ENCODE measurements at regions not wholly inside any gene's neighbourhood (a gene's known extent, or its start where the extent isn't known, plus 50 kb on each side); places are given as distances from the start of the nearest gene placed in this dataset.
"Not testable (repeated sequence)": the region's sequence is repeated elsewhere in the genome, so short reads cannot be mapped to it uniquely, and the experiment has no call there.

- H3K27ac Mint-ChIP-seq; H3K4me1 Mint-ChIP-seq; H3K9me3 Mint-ChIP-seq; DNase-seq; H3K27me3 Mint-ChIP-seq; CTCF ChIA-PET; H3K4me3 Mint-ChIP-seq; POLR2A ChIA-PET; H3K36me3 Mint-ChIP-seq (ENCODE audit: low read depth): not testable (repeated sequence)
These were observed 237.7 kb downstream of the UBE2NL start for GRCh38 chrX:144121566-144121965.

DNA sequence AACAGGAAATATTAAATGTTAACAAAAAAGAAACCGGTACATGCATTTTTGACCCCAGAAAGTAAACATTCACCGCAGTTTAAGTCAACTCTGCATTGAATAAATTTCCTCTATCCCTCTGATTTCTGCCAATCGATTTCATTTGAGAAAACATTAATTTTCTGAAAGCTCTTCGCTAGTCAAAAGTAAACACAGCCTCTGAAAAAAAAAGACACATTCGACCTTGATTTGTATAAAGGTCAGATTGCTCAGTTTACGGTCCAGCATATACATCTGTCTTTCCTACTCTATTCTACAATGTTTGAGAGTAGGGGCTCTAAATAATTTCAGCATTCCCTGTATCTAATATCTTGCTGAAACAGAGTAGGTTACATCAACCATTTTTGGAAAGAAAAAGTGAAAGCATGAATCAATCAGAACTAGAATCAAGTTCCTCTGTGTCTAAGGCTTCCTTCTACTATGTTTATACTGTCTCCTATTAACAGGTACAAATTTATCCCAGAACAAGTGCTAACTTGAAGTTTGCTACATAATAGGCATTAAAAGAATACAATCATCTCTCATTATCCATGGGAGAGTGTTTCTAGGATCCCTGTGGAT, 243.8 kb downstream of the UBE2NL start:
- H3K4me3 Mint-ChIP-seq; H3K36me3 Mint-ChIP-seq (ENCODE audit: low read depth); H3K27ac Mint-ChIP-seq; CTCF ChIA-PET; H3K9me3 Mint-ChIP-seq; H3K27me3 Mint-ChIP-seq; POLR2A ChIA-PET; H3K4me1 Mint-ChIP-seq; DNase-seq: not testable (repeated sequence)

DNA sequence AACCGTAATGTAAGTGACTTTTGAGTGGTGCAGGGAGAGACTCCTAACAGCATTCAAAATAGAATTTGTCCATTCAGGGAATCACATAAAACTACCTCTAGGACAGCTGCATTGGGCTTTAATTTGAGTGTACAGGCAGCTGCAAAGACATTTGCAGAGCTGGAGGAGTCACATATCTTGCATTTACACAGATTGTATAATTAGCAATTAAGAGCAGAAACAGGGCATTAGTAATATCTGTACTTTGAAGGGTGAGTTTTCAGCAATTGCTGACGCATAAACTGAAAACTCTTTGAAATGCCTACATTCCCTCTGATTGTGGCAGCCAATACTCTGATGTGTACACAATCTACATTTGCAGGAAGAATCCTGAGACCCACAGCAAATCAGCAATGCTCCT, 245.6 kb downstream of the UBE2NL start:
- H3K4me1 Mint-ChIP-seq; H3K27ac Mint-ChIP-seq; H3K27me3 Mint-ChIP-seq; H3K9me3 Mint-ChIP-seq; DNase-seq; H3K4me3 Mint-ChIP-seq; POLR2A ChIA-PET; H3K36me3 Mint-ChIP-seq (ENCODE audit: low read depth); CTCF ChIA-PET: not testable (repeated sequence)

GRCh38 chrX:144130507-144130906, 246.6 kb downstream of the UBE2NL start:
- H3K4me3 Mint-ChIP-seq; H3K27me3 Mint-ChIP-seq; DNase-seq; H3K27ac Mint-ChIP-seq; CTCF ChIA-PET; POLR2A ChIA-PET; H3K9me3 Mint-ChIP-seq; H3K36me3 Mint-ChIP-seq (ENCODE audit: low read depth); H3K4me1 Mint-ChIP-seq: not testable (repeated sequence)

- H3K4me3 Mint-ChIP-seq; H3K9me3 Mint-ChIP-seq; H3K27ac Mint-ChIP-seq; POLR2A ChIA-PET; H3K36me3 Mint-ChIP-seq (ENCODE audit: low read depth); CTCF ChIA-PET; DNase-seq; H3K27me3 Mint-ChIP-seq; H3K4me1 Mint-ChIP-seq: not testable (repeated sequence)
These were observed 247.2 kb downstream of the UBE2NL start for GRCh38 chrX:144131080-144131479.

- H3K27ac Mint-ChIP-seq; CTCF ChIA-PET; POLR2A ChIA-PET; DNase-seq; H3K27me3 Mint-ChIP-seq; H3K4me1 Mint-ChIP-seq; H3K4me3 Mint-ChIP-seq; H3K36me3 Mint-ChIP-seq (ENCODE audit: low read depth); H3K9me3 Mint-ChIP-seq: not testable (repeated sequence)
These were observed 250.7 kb downstream of the UBE2NL start for GRCh38 chrX:144134448-144135119.

DNA sequence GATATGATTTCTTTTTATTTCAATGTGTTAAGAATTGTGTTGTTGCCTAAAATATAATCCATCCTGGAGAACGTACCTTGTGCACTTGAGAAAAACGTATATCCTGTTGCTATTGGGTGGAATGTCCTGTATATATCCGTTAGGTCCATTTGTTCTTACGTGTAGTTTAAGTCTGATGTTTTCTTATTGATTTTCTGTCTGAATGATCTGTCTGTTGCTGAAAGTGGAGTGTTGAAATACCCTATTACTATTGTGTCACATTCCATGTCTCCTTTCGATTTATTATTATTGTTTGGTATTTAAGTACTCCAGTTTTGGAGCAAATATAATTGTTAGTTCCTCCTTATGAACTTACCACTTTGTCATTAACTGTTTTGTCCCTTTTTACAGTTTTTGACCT, 270.6 kb downstream of the UBE2NL start:
- H3K27me3 Mint-ChIP-seq; H3K4me1 Mint-ChIP-seq; H3K36me3 Mint-ChIP-seq (ENCODE audit: low read depth); CTCF ChIA-PET; POLR2A ChIA-PET; DNase-seq; H3K9me3 Mint-ChIP-seq; H3K4me3 Mint-ChIP-seq; H3K27ac Mint-ChIP-seq: not testable (repeated sequence)

DNA sequence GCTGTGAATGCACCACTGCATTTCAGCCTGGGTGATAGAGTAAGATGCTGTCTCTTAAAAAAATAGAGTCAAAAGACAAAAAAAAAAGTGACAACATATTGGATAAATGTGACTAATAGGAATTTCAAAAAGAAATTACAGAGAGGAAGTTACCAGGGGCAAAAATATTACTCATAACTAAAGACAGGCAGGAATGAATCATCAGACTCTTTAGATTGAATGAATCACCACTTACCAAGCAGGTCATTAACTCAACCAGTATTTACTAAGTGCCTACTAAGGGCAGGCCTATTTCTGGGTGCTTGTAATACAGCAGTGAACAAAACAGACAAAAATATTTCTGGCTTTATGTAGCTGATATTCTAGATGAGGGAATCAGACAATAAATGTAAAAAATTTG, 301.3 kb downstream of the UBE2NL start:
- H3K9me3 Mint-ChIP-seq; H3K4me3 Mint-ChIP-seq; POLR2A ChIA-PET; CTCF ChIA-PET; H3K4me1 Mint-ChIP-seq; H3K27me3 Mint-ChIP-seq; DNase-seq; H3K27ac Mint-ChIP-seq; H3K36me3 Mint-ChIP-seq (ENCODE audit: low read depth): not testable (repeated sequence)

DNA sequence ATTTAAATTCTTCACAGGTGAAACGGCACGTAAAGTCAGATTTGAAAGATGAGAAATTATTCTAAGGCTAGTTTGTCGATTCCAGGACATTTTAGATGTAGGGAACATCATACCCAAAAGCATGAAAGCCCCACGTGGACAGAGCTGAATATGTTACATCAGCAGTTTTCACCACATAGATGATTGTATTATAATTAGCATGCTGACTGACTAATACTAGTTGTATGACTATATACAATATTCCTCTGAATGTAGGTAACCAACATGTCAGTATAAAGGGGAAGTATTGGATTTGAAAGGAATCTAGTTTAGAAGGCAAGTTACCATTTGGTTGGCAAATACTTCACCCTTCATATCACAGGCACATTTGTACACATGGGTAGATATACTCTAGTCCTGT, 304.6 kb downstream of the UBE2NL start:
- H3K27ac Mint-ChIP-seq; H3K4me1 Mint-ChIP-seq; H3K36me3 Mint-ChIP-seq (ENCODE audit: low read depth); DNase-seq; H3K27me3 Mint-ChIP-seq; H3K4me3 Mint-ChIP-seq; CTCF ChIA-PET; H3K9me3 Mint-ChIP-seq; POLR2A ChIA-PET: not testable (repeated sequence)

DNA sequence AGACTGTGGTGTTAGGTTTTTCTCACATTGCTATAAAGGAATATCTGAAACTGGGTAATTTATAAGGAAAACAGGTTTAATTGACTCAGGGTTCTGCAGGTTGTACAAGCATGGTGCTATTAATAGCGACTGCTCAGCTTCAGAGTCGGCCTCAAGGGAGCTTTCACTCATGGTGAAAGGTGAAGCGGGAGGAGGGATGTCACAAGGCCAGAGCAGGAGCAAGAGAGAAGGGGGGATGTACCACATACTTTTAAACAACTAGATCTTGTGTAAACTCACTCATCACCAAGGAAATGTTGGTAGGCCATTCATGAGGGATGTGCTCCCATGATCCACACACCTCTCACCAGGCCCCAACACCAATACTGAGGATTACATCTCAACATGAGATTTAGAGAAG, 313.2 kb downstream of the UBE2NL start:
- H3K27ac Mint-ChIP-seq; POLR2A ChIA-PET; H3K9me3 Mint-ChIP-seq; H3K4me3 Mint-ChIP-seq; DNase-seq; H3K36me3 Mint-ChIP-seq (ENCODE audit: low read depth); CTCF ChIA-PET; H3K4me1 Mint-ChIP-seq; H3K27me3 Mint-ChIP-seq: not testable (repeated sequence)

DNA sequence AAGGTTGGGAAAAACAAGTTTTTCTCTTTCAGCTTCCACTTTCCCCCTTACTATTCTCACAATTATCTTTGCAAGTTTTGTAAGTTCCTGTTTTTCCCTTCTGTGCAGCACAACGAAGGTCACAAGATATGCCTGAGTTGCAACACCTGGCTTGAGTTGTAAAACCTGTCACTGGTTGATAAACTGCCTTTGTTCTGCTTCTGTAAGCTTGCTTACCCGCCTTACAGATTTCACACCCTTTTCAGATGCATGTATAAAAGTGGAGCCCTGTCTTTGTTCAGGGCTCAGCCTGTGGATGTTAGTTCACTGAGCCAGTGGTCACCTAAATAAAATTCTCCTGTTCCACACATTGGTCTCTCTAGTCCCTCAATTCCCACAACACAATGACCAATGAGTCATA, 318.9 kb downstream of the UBE2NL start:
- H3K4me3 Mint-ChIP-seq; DNase-seq; CTCF ChIA-PET; H3K36me3 Mint-ChIP-seq (ENCODE audit: low read depth); H3K27ac Mint-ChIP-seq; H3K27me3 Mint-ChIP-seq; H3K9me3 Mint-ChIP-seq; POLR2A ChIA-PET; H3K4me1 Mint-ChIP-seq: not testable (repeated sequence)

- CTCF ChIA-PET; H3K4me3 Mint-ChIP-seq; H3K4me1 Mint-ChIP-seq; H3K9me3 Mint-ChIP-seq; DNase-seq; H3K27me3 Mint-ChIP-seq; H3K36me3 Mint-ChIP-seq (ENCODE audit: low read depth); POLR2A ChIA-PET; H3K27ac Mint-ChIP-seq: not testable (repeated sequence)
These were observed 324.6 kb downstream of the UBE2NL start for GRCh38 chrX:144208360-144209024.

DNA sequence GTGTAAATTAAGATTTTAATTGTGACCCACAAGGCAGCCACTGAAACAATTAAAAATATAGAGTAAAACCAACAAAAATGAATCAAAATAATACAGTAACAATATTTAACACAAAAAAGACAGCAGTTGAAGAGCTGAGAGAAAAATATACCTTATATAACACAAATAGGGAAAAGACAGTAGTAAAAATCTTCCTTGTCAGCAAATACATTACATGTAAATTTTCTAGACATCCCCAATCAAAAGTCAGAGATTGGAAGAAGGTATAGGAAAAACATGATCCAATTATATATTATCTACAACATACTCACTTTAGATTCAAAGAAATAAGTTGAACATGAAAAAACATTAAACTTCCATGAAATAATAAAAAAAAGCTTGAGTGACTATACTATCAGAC, 330.8 kb downstream of the UBE2NL start:
- Mint-ChIP-seq H3K27ac (no peak overlapping the region), H3K36me3 (ENCODE audit: low read depth) (no peaks in the 10 kb centered on the region), H3K4me3 (no peak overlapping the region), H3K9me3 (no peaks in the 10 kb centered on the region), H3K27me3 (no peaks in the 10 kb centered on the region), H3K4me1 (no peaks in the 10 kb centered on the region)
- CTCF ChIA-PET, result no interaction called here
- no peak for DNase-seq
- POLR2A ChIA-PET, result no interaction called here

DNA sequence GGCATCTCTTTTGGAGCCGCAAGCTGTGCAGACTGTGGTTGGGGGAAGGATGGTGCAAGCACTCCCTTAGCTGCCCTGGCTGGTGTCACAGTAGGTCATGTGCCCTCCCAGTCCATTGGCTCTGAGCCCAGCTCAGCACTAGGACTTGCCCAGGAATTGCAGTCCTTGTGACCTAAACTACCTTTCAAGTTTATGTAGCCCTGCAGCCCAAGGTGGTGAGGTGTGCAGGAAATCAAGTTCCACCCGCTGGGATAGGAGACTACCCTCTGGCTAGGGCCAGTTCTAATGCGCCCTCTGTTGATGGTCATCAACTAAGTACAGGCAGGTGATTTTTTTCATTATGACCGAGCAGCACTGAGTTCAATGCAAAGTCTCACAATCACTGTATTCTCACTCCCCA, 335.2 kb downstream of the UBE2NL start:
- no peak for DNase-seq

More for the DNA sequence above, 335.2 kb downstream of the UBE2NL start:
- CTCF ChIA-PET, result no interaction called here
- Mint-ChIP-seq H3K27ac (no peak overlapping the region), H3K27me3 (no peaks in the 10 kb centered on the region), H3K4me3 (no peak overlapping the region), H3K4me1 (no peaks in the 10 kb centered on the region), H3K36me3 (ENCODE audit: low read depth) (no peaks in the 10 kb centered on the region), H3K9me3 (no peaks in the 10 kb centered on the region)
- POLR2A ChIA-PET, result no interaction called here

Measured in activated CD4-positive, alpha-beta T cell treated with anti-CD3 and anti-CD28 coated beads, Interleukin-2, amount 10 ng/mL, durations not matched to agents 7 days and 5 days (primary cell).